ENCODE measurements at regions not wholly inside any gene's neighbourhood (a gene's known extent, or its start where the extent isn't known, plus 50 kb on each side); places are given as distances from the start of the nearest gene placed in this dataset.

GRCh38 chr11:91199866-91200265 lies 977.0 kb upstream of the CHORDC1 start:
- DNase-seq: no peak

- no peak for DNase-seq
Measured at GRCh38 chr11:91194546-91194945, 971.7 kb upstream of the CHORDC1 start.

GRCh38 chr11:91188484-91188883 lies 965.6 kb upstream of the CHORDC1 start:
- no peak for DNase-seq

- no peak for DNase-seq
Measured at GRCh38 chr11:91187314-91187713, 964.5 kb upstream of the CHORDC1 start.

- DNase-seq: no peak
Measured at GRCh38 chr11:91178366-91178765, 955.5 kb upstream of the CHORDC1 start.

GRCh38 chr11:91174734-91175133 lies 951.9 kb upstream of the CHORDC1 start:
- DNase-seq: no peak

- DNase-seq: no peak
Measured at GRCh38 chr11:91174193-91174592, 951.3 kb upstream of the CHORDC1 start.

- DNase-seq: no peak
Measured at GRCh38 chr11:91173701-91174100, 950.9 kb upstream of the CHORDC1 start.

GRCh38 chr11:91170711-91171110 lies 947.9 kb upstream of the CHORDC1 start:
- DNase-seq: no peak

GRCh38 chr11:91164452-91164822 lies 941.6 kb upstream of the CHORDC1 start:
- DNase-seq: no peak

GRCh38 chr11:91163619-91164451 lies 941.0 kb upstream of the CHORDC1 start:
- no peak for DNase-seq

GRCh38 chr11:91160661-91161060 lies 937.8 kb upstream of the CHORDC1 start:
- DNase-seq: no peak

- no peak for DNase-seq
Measured at GRCh38 chr11:91158891-91159537, 936.2 kb upstream of the CHORDC1 start.

- no peak for DNase-seq
Measured at GRCh38 chr11:91158297-91158696, 935.4 kb upstream of the CHORDC1 start.

- no peak for DNase-seq
Measured at GRCh38 chr11:91156041-91156440, 933.2 kb upstream of the CHORDC1 start.

- no peak for DNase-seq
Measured at GRCh38 chr11:91147885-91148284, 925.0 kb upstream of the CHORDC1 start.

GRCh38 chr11:91141655-91142054 lies 918.8 kb upstream of the CHORDC1 start:
- no peak for DNase-seq

- no peak for DNase-seq
Measured at GRCh38 chr11:91136631-91137030, 913.8 kb upstream of the CHORDC1 start.

GRCh38 chr11:91133361-91133760 lies 910.5 kb upstream of the CHORDC1 start:
- DNase-seq: no peak

GRCh38 chr11:91129596-91129995 lies 906.7 kb upstream of the CHORDC1 start:
- peak; percentile 80 for DNase-seq

- no peak for DNase-seq
Measured at GRCh38 chr11:91124363-91124762, 901.5 kb upstream of the CHORDC1 start.

GRCh38 chr11:91115116-91115515 lies 892.3 kb upstream of the CHORDC1 start:
- no peak for DNase-seq

- no peak for DNase-seq
Measured at GRCh38 chr11:91104237-91104636, 881.4 kb upstream of the CHORDC1 start.

- DNase-seq: no peak
Measured at GRCh38 chr11:91100427-91100826, 877.6 kb upstream of the CHORDC1 start.

- no peak for DNase-seq
Measured at GRCh38 chr11:91097083-91097482, 874.2 kb upstream of the CHORDC1 start.
